ENCODE measurements at regions not wholly inside any gene's neighbourhood (a gene's known extent, or its start where the extent isn't known, plus 50 kb on each side); places are given as distances from the start of the nearest gene placed in this dataset.

DNA sequence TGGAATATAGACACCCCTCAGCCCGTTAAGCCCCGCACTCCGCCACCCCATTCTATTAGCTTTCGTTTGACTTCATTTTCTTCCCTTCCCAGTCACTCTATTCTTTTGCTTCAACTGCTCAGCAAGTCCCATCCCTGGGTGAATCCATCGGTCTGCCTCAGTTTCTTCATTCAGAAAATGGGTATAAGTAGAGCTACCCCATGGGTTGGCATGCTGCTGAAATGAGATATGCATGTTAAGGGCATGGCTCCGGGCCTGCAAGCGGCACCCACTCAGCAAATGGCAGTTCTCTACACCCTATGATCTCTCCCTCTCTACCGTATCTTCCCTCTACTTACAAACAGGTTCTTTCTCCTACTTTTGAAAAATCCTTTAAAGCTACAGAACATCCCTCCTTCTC is 87.8 kb upstream of the IRF2BP2 start:
- Histone ChIP-seq H3K9ac (no peak overlapping the region), H3K4me2 (no peak overlapping the region), H3K36me3 (no peaks in the 10 kb centered on the region), H3K4me3 (no peak overlapping the region), H3K9me3 (replicated peaks in 1 of 11) (peaks cover 0 to 6% (median 0%) of the 10 kb centered on the region in 11 experiments; a peak in 1 of 22 replicates), H3K4me1 (peaks cover 12 to 23% (median 14%) of the 10 kb centered on the region in 10 experiments), H4K20me1 (no peaks in the 10 kb centered on the region), H3K27me3 (no peaks in the 10 kb centered on the region), H3K27ac (no peak overlapping the region)
- no peak for TF ChIP-seq Cebpa-rat (IDR thresholded peaks at IDR 0.05)

DNA sequence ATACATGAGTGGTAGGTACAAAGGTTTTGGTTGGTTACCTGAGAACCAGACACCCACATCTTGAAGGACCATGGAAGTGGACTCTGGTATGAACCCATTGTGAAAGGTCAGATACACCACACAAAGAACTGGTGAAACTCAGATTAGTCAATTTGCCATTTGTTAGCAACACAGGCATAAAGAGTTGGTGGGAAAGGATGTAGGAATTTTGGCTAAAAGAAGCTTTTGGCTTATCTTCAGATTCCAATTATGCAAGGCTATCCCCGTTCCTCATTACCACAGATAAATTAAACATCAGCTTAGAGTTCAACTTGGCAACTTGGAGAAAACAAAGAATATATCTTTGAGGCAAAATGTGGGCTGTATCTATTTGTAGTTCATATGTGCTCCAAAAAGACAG is 87.0 kb upstream of the IRF2BP2 start:
- Histone ChIP-seq H3K27me3 (no peaks in the 10 kb centered on the region), H3K27ac (no peak overlapping the region), H3K4me3 (no peak overlapping the region), H3K4me2 (no peak overlapping the region), H3K9ac (no peak overlapping the region), H4K20me1 (no peaks in the 10 kb centered on the region), H3K36me3 (no peaks in the 10 kb centered on the region), H3K9me3 (replicated peaks in 1 of 11) (peaks cover 0 to 6% (median 0%) of the 10 kb centered on the region in 11 experiments; a peak in 1 of 22 replicates), H3K4me1 (peaks cover 12 to 23% (median 14%) of the 10 kb centered on the region in 10 experiments)
- no peak for TF ChIP-seq Cebpa-rat (IDR thresholded peaks at IDR 0.05)

DNA sequence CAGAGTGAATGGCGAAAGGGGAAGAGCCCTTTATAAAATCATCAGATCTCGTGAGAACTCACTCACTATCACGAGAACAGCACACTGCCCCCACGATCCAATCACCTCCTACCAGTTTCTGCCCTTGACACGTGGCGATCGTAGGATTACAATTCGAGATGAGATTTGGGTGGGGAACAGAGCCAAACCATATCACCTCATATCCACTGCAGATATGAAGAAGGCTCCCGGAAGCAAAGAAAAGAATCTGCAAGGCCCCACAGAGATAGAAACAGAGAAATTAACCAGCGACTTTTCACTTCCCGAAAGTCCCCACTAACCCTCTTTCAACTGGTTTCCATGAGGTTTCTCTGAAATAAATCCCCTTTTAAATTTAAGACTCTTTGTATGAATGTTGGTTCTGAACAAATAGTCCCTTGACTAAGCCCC is 86.2 kb upstream of the IRF2BP2 start:
- no peak overlapping the region for H3K4me3 ChIP-seq
- H3K9me3 ChIP-seq (replicated peaks in 1 of 11), result 0 out of 22 replicates have a peak, but pooled peaks cover 0 to 6% (median 0%) of the 10 kb centered on the region in 11 experiments
- H3K27ac ChIP-seq, result no peak overlapping the region
- no peak overlapping the region for H3K4me2 ChIP-seq
- H4K20me1 ChIP-seq, result no peaks in the 10 kb centered on the region
- no peak overlapping the region for H3K9ac ChIP-seq
- no peaks in the 10 kb centered on the region for H3K36me3 ChIP-seq
- no peaks in the 10 kb centered on the region for H3K27me3 ChIP-seq
- H3K4me1 ChIP-seq, result peaks cover 12 to 19% (median 14%) of the 10 kb centered on the region in 10 experiments
- no peak for TF ChIP-seq Cebpa-rat (IDR thresholded peaks at IDR 0.05)

DNA sequence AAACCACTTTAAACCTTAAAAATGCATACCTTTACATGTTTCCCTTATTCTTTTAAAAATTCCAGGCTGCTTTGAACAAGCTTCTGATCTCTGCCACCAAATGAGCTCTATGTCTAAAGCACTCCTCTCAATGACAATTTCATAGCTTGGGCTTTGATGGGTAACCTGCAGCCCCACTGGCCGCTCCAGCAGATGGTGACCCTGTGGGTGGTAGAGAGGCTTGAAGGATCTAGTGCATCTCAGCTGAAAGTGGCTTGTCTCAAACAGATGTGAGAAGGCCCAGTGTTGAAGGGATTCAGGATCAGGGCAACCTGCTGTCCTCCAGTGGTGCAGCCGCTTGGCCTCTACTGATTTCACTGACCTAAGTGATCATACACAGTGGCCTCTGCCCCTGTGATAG is 84.7 kb upstream of the IRF2BP2 start:
- no peak overlapping the region for H3K9ac ChIP-seq
- H3K4me3 ChIP-seq, result no peak overlapping the region
- no peak overlapping the region for H3K4me2 ChIP-seq
- no peaks in the 10 kb centered on the region for H3K36me3 ChIP-seq
- H4K20me1 ChIP-seq, result no peaks in the 10 kb centered on the region
- no peak for TF ChIP-seq Cebpa-rat (IDR thresholded peaks at IDR 0.05)
- H3K27ac ChIP-seq, result no peak overlapping the region
- no peaks in the 10 kb centered on the region for H3K27me3 ChIP-seq
- 0 out of 22 replicates have a peak, but pooled peaks cover 0 to 6% (median 0%) of the 10 kb centered on the region in 11 experiments for H3K9me3 ChIP-seq (replicated peaks in 1 of 11)
- peaks cover under 1 to 4% (median 2%) of the 10 kb centered on the region in 10 experiments; a peak in 17 of 20 replicates for H3K4me1 ChIP-seq

DNA sequence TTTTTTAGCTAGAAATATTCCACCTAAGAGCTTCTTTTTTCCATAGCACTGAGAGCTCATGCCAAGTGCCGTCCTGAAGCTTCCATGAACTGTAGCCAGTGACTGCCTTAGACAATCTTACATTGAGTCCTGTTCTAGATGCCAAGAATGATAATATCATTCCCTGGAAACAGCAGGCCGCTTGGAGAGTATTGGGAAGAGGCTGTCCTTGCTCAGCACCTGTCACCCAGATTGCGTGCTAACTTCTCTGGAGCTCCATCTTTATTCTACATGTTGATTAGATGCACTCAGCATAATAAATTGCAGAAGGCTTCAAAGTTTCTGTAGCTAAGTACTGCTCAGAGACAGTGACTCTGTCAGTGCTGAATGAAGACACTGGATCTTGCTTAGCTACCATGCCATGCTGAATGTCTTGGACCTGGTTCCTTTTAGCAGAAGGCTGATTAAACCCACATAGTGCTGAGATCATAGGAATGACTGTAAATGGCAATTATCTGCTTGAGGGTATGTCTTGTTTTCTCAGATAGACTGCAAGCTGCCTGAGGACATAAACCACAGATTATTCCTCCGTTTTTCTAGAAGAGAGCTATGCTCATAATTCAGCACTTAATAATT is 83.1 kb upstream of the IRF2BP2 start:
- TF ChIP-seq Cebpa-rat (IDR thresholded peaks at IDR 0.05), result no peak
- no peaks in the 10 kb centered on the region for H3K27me3 ChIP-seq
- H4K20me1 ChIP-seq, result no peaks in the 10 kb centered on the region
- H3K4me2 ChIP-seq, result no peak overlapping the region
- no peaks in the 10 kb centered on the region for H3K36me3 ChIP-seq
- 0 out of 22 replicates have a peak, but pooled peaks cover 0 to 6% (median 0%) of the 10 kb centered on the region in 11 experiments for H3K9me3 ChIP-seq (replicated peaks in 1 of 11)
- H3K4me1 ChIP-seq, result no peaks in the 10 kb centered on the region
- no peak overlapping the region for H3K9ac ChIP-seq
- H3K4me3 ChIP-seq, result no peak overlapping the region
- H3K27ac ChIP-seq, result no peak overlapping the region

DNA sequence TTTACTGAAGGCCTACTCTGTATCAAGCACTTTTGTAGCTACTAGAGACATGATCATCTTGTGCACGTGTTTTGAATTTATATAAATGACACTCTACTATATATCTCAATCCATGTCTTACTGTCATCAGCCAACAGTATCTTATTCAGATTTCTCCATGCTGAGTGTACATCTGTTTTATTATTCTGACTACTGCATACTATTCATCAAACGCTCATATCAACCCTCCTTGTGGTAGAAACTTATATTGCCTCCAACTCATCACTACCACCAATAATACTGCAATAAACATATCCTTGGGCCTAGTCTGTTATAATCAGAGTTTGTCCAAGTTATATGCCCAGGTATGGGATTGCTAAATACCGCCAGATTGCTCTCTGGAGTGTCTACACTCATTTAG is 81.6 kb upstream of the IRF2BP2 start:
- H3K36me3 ChIP-seq, result no peaks in the 10 kb centered on the region
- H3K9ac ChIP-seq, result no peak overlapping the region
- peaks cover 0 to 7% (median 0%) of the 10 kb centered on the region in 11 experiments; a peak in 1 of 22 replicates for H3K9me3 ChIP-seq (replicated peaks in 1 of 11)
- no peak overlapping the region for H3K4me2 ChIP-seq
- H3K4me3 ChIP-seq, result no peak overlapping the region
- no peaks in the 10 kb centered on the region for H3K27me3 ChIP-seq
- H3K27ac ChIP-seq, result no peak overlapping the region
- TF ChIP-seq Cebpa-rat (IDR thresholded peaks at IDR 0.05), result no peak
- H4K20me1 ChIP-seq, result no peaks in the 10 kb centered on the region
- no peaks in the 10 kb centered on the region for H3K4me1 ChIP-seq

DNA sequence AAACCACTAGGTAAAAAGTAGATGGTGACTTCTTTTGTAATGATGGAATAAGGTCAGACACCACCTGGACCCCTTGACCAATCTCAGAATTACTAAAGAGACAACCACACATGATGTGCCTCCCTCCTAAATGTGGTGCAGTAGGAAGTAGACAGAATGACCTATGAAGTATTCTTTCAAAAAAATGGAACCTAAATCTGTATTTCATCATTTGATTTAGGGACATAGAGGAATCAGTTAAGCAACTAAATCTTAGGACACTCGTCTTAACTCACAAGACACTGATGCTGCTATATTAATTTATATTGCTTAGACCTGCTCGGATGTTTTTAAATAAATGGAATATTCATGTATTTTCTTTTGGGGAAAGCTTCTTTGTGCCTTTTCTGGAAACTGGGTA is 80.9 kb upstream of the IRF2BP2 start:
- Histone ChIP-seq H3K4me3 (no peak overlapping the region), H3K27ac (no peak overlapping the region), H3K9me3 (replicated peaks in 1 of 11) (peaks cover 0 to 10% (median 3%) of the 10 kb centered on the region in 11 experiments; a peak in 7 of 22 replicates), H3K9ac (no peak overlapping the region), H3K36me3 (no peaks in the 10 kb centered on the region), H4K20me1 (no peaks in the 10 kb centered on the region), H3K27me3 (no peaks in the 10 kb centered on the region), H3K4me2 (no peak overlapping the region), H3K4me1 (no peaks in the 10 kb centered on the region)
- no peak for TF ChIP-seq Cebpa-rat (IDR thresholded peaks at IDR 0.05)

DNA sequence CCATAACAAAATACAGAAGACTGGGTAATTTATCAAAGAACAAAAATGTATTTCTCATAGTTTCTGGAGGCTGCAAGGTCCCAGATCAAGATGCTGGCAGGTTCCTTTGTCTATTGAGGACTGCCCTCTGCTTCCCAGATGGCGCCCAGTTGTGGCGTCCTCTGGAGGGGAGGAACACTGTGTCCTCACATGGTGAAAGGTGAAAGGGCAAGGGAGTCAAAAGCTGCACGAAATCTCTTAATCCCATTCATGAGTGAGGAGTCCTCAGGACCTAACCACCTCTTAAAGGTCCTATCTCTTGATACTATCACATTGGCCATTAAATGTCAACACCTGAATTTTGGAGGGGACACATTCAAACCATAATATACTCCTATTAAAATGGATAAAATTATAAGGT is 79.3 kb upstream of the IRF2BP2 start:
- H3K9me3 ChIP-seq (replicated peaks in 1 of 11), result peaks cover 0 to 13% (median 6%) of the 10 kb centered on the region in 11 experiments; a peak in 7 of 22 replicates
- no peaks in the 10 kb centered on the region for H3K27me3 ChIP-seq
- H3K36me3 ChIP-seq, result no peaks in the 10 kb centered on the region
- no peak for TF ChIP-seq Cebpa-rat (IDR thresholded peaks at IDR 0.05)
- H3K4me1 ChIP-seq, result peaks cover 0 to 8% (median under 1%) of the 10 kb centered on the region in 10 experiments; a peak in 10 of 20 replicates
- no peak overlapping the region for H3K9ac ChIP-seq
- no peak overlapping the region for H3K27ac ChIP-seq
- no peak overlapping the region for H3K4me3 ChIP-seq
- H3K4me2 ChIP-seq, result no peak overlapping the region
- no peaks in the 10 kb centered on the region for H4K20me1 ChIP-seq

DNA sequence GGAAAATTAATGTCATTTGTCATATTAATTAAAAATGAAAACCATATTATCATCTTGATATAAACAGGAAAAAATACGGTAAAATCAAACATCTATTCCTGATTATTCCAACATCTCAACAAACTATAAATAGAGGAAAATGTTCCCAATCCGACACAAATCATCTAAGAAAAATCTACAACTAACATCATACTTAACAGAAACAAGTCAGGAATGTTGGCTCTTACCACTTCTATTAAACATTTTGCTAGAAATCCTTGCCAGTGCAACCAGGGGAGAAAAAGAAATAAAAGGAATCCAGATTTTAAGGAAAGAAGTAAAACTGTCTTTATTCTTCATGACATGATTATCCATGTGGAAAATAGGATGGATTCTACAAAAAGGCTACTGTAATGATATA is 77.0 kb upstream of the IRF2BP2 start:
- Histone ChIP-seq H3K27ac (no peak overlapping the region), H3K27me3 (no peaks in the 10 kb centered on the region), H4K20me1 (no peaks in the 10 kb centered on the region), H3K4me2 (no peak overlapping the region), H3K36me3 (no peaks in the 10 kb centered on the region), H3K4me1 (peaks cover 0 to 17% (median 4%) of the 10 kb centered on the region in 10 experiments; a peak in 11 of 20 replicates), H3K9ac (no peak overlapping the region), H3K4me3 (no peak overlapping the region), H3K9me3 (replicated peaks in 1 of 11) (peaks cover 0 to 13% (median 6%) of the 10 kb centered on the region in 11 experiments; a peak in 7 of 22 replicates)
- TF ChIP-seq Cebpa-rat (IDR thresholded peaks at IDR 0.05), result no peak

DNA sequence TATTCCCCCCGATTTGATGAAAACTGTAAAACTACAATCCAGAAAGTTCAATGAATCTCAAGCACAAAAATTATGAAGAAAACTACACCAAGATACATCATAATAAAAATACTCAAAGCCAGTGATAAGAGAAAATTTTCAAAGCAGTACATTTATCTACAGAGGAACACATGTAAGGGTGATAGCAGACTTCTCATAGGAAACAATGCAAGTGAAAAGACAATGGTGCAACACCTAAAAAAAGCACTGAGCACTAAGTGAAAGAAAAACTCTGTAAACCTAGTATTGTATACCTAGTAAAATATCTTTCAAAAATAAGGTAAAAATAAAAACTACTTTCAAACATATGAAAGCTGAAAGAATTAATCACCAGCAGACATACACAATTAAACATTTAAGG is 76.1 kb upstream of the IRF2BP2 start:
- no peak for TF ChIP-seq Cebpa-rat (IDR thresholded peaks at IDR 0.05)
- Histone ChIP-seq H3K4me3 (no peak overlapping the region), H3K27me3 (no peaks in the 10 kb centered on the region), H3K9ac (no peak overlapping the region), H3K9me3 (replicated peaks in 1 of 11) (peaks cover 0 to 13% (median 6%) of the 10 kb centered on the region in 11 experiments; a peak in 7 of 22 replicates), H3K4me1 (peaks cover 0 to 17% (median 4%) of the 10 kb centered on the region in 10 experiments; a peak in 11 of 20 replicates), H3K4me2 (no peak overlapping the region), H4K20me1 (no peaks in the 10 kb centered on the region), H3K36me3 (no peaks in the 10 kb centered on the region), H3K27ac (no peak overlapping the region)
